Mesenchymal stem cell (in vitro differentiated cells and primary cell): ENCODE measurements at regions not wholly inside any gene's neighbourhood (a gene's known extent, or its start where the extent isn't known, plus 50 kb on each side); places are given as distances from the start of the nearest gene placed in this dataset.

Experiments used
- DNase-seq: peaks from one replicate; pipeline ENCODE4 v3.0.0-alpha.2; 2013
- H2AFZ ChIP-seq: one replicate; pipeline ENCODE4 v1.6.1; 2013; ENCODE audit warnings: low read depth, mild to moderate bottlenecking, control low read depth, inconsistent platforms, low read length, moderate library complexity
- H2AK5ac ChIP-seq: 2 replicates; pipeline ENCODE4 v1.6.1; 2013; ENCODE audit warnings: low read length, moderate library complexity, mild to moderate bottlenecking, inconsistent platforms; ENCODE audit not compliant: severe bottlenecking
- H2BK120ac ChIP-seq: one replicate; pipeline ENCODE4 v1.6.1; 2013; ENCODE audit warnings: low read depth, mild to moderate bottlenecking, inconsistent platforms, low read length, moderate library complexity
- H2BK12ac ChIP-seq, 2 experiments: one replicate each; pipeline ENCODE4 v1.6.1; 2013; ENCODE audit warnings: inconsistent platforms in 2 of 2, low read length in 2 of 2, mild to moderate bottlenecking in 2 of 2, moderate library complexity in 2 of 2, control low read depth in 1 of 2
- H2BK15ac ChIP-seq: one replicate; pipeline ENCODE4 v1.6.1; 2013; ENCODE audit warnings: mild to moderate bottlenecking, low read depth, inconsistent platforms; ENCODE audit not compliant: poor library complexity, severe bottlenecking
- H2BK5ac ChIP-seq: 2 replicates; pipeline ENCODE4 v1.6.1; 2013; ENCODE audit warnings: low read depth, mild to moderate bottlenecking, low read length, control low read depth, inconsistent platforms; ENCODE audit not compliant: poor library complexity, severe bottlenecking
- H3K14ac ChIP-seq, 2 experiments: one replicate each; pipeline ENCODE4 v1.6.1; 2013; ENCODE audit warnings: inconsistent platforms in 2 of 2, low read length in 2 of 2, control low read depth in 1 of 2, mild to moderate bottlenecking in 1 of 2, moderate library complexity in 1 of 2
- H3K18ac ChIP-seq, 2 experiments: one replicate each; pipeline ENCODE4 v1.6.1; 2013; ENCODE audit warnings: inconsistent platforms in 2 of 2, low read length in 2 of 2, control low read depth in 1 of 2, low read depth in 1 of 2, mild to moderate bottlenecking in 1 of 2
- H3K23ac ChIP-seq, 2 experiments: one replicate each; pipeline ENCODE4 v1.6.1; 2013; ENCODE audit warnings: inconsistent platforms in 2 of 2, low read length in 2 of 2, mild to moderate bottlenecking in 2 of 2, moderate library complexity in 2 of 2, control low read depth in 1 of 2
- H3K27ac ChIP-seq: 2 replicates; pipeline ENCODE4 v1.5.1; 2013; ENCODE audit warnings: mild to moderate bottlenecking, moderate library complexity, low read length, control low read depth, inconsistent platforms; ENCODE audit not compliant: poor library complexity, severe bottlenecking
- H3K27me3 ChIP-seq, 2 experiments: 2 replicates each; pipeline versions ENCODE4 v1.6.1 to v1.7.0; 2013; ENCODE audit warnings: low read length in 2 of 2, mild to moderate bottlenecking in 2 of 2, moderate library complexity in 2 of 2, control low read depth in 1 of 2, inconsistent platforms in 1 of 2; ENCODE audit not compliant: control insufficient read depth in 1 of 2, insufficient read depth in 1 of 2
- H3K36me3 ChIP-seq, 2 experiments: 2 replicates each; pipeline versions ENCODE4 v1.6.1 to v1.7.0; 2013; ENCODE audit warnings: low read length in 2 of 2, control low read depth in 1 of 2, inconsistent platforms in 1 of 2, low read depth in 1 of 2, mild to moderate bottlenecking in 1 of 2; ENCODE audit not compliant: insufficient read depth in 2 of 2, control insufficient read depth in 1 of 2
- H3K4ac ChIP-seq, 2 experiments: one replicate each; pipeline ENCODE4 v1.6.1; 2013; ENCODE audit warnings: inconsistent platforms in 2 of 2, low read length in 2 of 2, mild to moderate bottlenecking in 2 of 2, moderate library complexity in 2 of 2, control low read depth in 1 of 2, low read depth in 1 of 2
- H3K4me1 ChIP-seq: 2 replicates; pipeline ENCODE4 v1.6.1; 2013; ENCODE audit warnings: low read depth, low read length, control low read depth; ENCODE audit not compliant: control insufficient read depth, insufficient read depth
- H3K4me2 ChIP-seq: 2 replicates; pipeline ENCODE4 v1.6.1; 2013; ENCODE audit warnings: low read length, mild to moderate bottlenecking, inconsistent platforms; ENCODE audit not compliant: poor library complexity, severe bottlenecking
- H3K4me3 ChIP-seq, 2 experiments: 2 replicates each; pipeline versions ENCODE4 v1.5.1 to v1.7.0; 2013; ENCODE audit warnings: low read length in 2 of 2, mild to moderate bottlenecking in 2 of 2, control low read depth in 1 of 2, low read depth in 1 of 2; ENCODE audit not compliant: insufficient read depth in 1 of 2
- H3K79me1 ChIP-seq: replicated peaks from 2 replicates; pipeline ENCODE4 v1.6.1; 2013; ENCODE audit warnings: mild to moderate bottlenecking, control low read depth, low read length, inconsistent platforms; ENCODE audit not compliant: poor library complexity, severe bottlenecking
- H3K9ac ChIP-seq: 2 replicates; pipeline ENCODE4 v1.7.0; 2013; ENCODE audit warnings: mild to moderate bottlenecking, low read length, moderate library complexity
- H3K9me3 ChIP-seq: 2 replicates; pipeline ENCODE4 v1.7.0; 2013; ENCODE audit warnings: mild to moderate bottlenecking, low read length; ENCODE audit not compliant: control insufficient read depth
- H4K8ac ChIP-seq: one replicate; pipeline ENCODE4 v1.6.1; 2013; ENCODE audit warnings: inconsistent platforms, mild to moderate bottlenecking, low read length, moderate library complexity
- H4K91ac ChIP-seq: one replicate; pipeline ENCODE4 v1.6.1; 2013; ENCODE audit warnings: mild to moderate bottlenecking, low read length, inconsistent platforms
- WGBS: methylation state at CpG from one replicate; pipeline ENCODE4 v1.1.7; 2013; ENCODE audit warnings: mixed read lengths; 5-methylcytosine and 5-hydroxymethylcytosine counted together

DNA sequence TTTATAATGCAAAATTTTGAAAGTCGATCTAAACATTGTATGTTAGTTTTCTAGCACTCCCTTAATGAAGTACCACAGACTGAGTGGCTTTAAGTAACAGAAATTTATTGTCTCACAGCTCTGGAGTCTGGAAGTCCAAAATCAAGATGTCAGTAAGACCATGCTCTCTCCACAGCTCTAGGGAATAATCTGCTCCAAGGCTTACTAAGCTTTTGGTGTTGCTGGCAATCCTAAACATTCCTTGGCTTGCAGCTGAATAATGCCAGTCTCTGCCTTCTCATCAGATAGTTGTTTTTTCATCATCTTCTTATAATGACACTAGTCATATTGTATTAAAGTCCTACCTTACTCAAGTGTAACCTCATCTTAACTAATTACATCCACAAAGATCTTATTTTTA, 102.2 kb downstream of the RASSF9 start:
- H3K18ac ChIP-seq: no peak overlapping the region
- H3K9me3 ChIP-seq: peaks cover 3% of the 10 kb centered on the region
- peak overlapping the region; percentile 41 for H3K9ac ChIP-seq
- no peak overlapping the region for H3K4ac ChIP-seq
- no peak overlapping the region for H3K14ac ChIP-seq
- DNase-seq: no peak
- no peak overlapping the region for H3K23ac ChIP-seq
- no peak overlapping the region for H3K4me3 ChIP-seq
- no peak overlapping the region for H2AFZ ChIP-seq
- H3K4me1 ChIP-seq: no peaks in the 10 kb centered on the region
- no peak overlapping the region for H4K8ac ChIP-seq
- H2AK5ac ChIP-seq: no peak overlapping the region
- no peaks in the 10 kb centered on the region for H3K79me1 ChIP-seq
- 100% methylated on average over 1 of the region's 1 CpG for WGBS
- H3K4me2 ChIP-seq: no peak overlapping the region
- no peak overlapping the region for H2BK12ac ChIP-seq
- H2BK15ac ChIP-seq: no peak overlapping the region
- H2BK120ac ChIP-seq: no peak overlapping the region
- no peak overlapping the region for H2BK5ac ChIP-seq
- no peak overlapping the region for H3K27ac ChIP-seq
- no peaks in the 10 kb centered on the region for H3K27me3 ChIP-seq
- H4K91ac ChIP-seq: no peak overlapping the region
- H3K36me3 ChIP-seq: no peaks in the 10 kb centered on the region

DNA sequence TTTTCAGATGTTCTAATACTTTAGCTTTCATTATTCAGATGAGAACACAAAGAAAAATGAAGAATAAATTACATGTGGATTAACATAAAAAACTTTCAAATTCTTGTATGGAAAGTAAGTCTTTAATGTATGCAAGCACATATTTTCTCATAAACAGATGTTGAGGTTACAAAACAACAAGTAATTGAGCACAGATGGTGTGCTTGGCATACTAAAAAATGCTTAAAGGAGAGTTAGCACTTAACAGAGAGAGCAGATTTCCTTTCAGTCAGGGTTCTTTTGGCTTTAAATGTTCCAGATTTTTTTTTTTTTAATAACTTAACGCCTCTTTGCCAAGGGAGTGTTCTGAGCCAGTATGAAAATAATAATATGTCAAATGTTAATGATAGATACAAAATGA, 96.0 kb downstream of the RASSF9 start:
- Histone ChIP-seq H3K9me3 (no peaks in the 10 kb centered on the region), H2BK15ac (no peak overlapping the region), H2BK12ac (no peak overlapping the region), H3K27me3 (no peaks in the 10 kb centered on the region), H3K9ac (peak overlapping the region; percentile 38), H3K4me1 (no peaks in the 10 kb centered on the region), H3K27ac (no peak overlapping the region), H2BK5ac (no peak overlapping the region), H2AK5ac (no peak overlapping the region), H2BK120ac (no peak overlapping the region), H3K18ac (no peak overlapping the region), H3K23ac (no peak overlapping the region), H3K14ac (no peak overlapping the region), H3K4me2 (no peak overlapping the region), H2AFZ (no peak overlapping the region), H4K91ac (no peak overlapping the region), H4K8ac (no peak overlapping the region), H3K36me3 (no peaks in the 10 kb centered on the region), H3K4ac (no peak overlapping the region), H3K4me3 (no peak overlapping the region), H3K79me1 (no peaks in the 10 kb centered on the region)
- no CpG with 5 or more reads among the region's 1 CpG for WGBS
- no peak for DNase-seq

DNA sequence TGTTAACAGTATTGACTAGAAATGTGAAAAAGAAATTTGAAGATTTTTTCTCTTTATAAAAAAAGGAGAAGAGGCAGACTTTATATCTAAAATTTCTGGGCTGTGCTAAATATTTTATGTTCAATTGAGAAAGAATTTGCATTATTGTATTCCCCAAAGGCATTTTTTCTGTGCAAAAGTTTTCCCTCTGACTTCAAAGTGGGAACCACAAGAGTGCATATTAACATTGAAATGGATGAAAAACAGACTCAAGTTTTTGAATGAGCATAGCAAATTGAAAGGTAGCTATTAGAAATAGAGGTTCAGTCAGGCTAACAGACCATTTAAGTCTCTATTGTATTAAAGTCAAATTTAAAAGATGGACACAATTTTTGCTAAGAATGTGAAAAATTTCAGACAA, 95.2 kb downstream of the RASSF9 start:
- H4K91ac ChIP-seq: no peak overlapping the region
- no peak overlapping the region for H3K4ac ChIP-seq
- H2BK12ac ChIP-seq: no peak overlapping the region
- no peak overlapping the region for H2AK5ac ChIP-seq
- no peaks in the 10 kb centered on the region for H3K79me1 ChIP-seq
- H3K18ac ChIP-seq: no peak overlapping the region
- no peak for DNase-seq
- H3K4me2 ChIP-seq: no peak overlapping the region
- no peaks in the 10 kb centered on the region for H3K36me3 ChIP-seq
- no peak overlapping the region for H2BK120ac ChIP-seq
- H3K9ac ChIP-seq: no peak overlapping the region
- no peaks in the 10 kb centered on the region for H3K4me1 ChIP-seq
- no peak overlapping the region for H2BK15ac ChIP-seq
- no peak overlapping the region for H2BK5ac ChIP-seq
- H3K23ac ChIP-seq: no peak overlapping the region
- no peak overlapping the region for H3K27ac ChIP-seq
- H2AFZ ChIP-seq: no peak overlapping the region
- no peaks in the 10 kb centered on the region for H3K27me3 ChIP-seq
- H3K4me3 ChIP-seq: no peak overlapping the region
- no peak overlapping the region for H4K8ac ChIP-seq
- H3K14ac ChIP-seq: no peak overlapping the region
- H3K9me3 ChIP-seq: no peaks in the 10 kb centered on the region

DNA sequence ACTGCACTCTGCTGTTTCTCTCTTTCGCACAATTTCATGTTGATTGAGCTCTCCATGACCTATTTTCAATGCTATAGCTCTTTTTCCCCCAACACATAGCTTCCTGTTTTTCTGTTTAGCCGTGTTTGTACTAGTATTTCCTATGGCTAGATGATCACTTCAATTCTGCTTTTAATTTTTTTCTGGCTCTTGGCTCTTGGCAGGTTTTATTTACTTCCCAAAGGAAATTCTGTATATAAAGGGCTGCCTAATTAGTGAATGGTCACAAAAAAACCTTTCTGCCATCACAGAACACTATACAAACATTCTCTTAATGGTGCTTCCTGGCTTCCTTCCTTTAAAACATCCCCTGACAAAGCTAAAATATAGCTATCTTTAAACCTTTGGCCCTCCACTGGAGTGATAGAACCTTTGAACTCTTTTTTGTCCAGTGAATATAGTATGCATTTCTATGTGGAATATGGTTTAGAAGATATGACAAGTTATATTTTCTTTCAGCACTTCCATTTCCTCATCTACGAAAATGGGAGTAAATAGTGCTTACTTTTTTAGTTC, 88.2 kb downstream of the RASSF9 start:
- no peak overlapping the region for H2BK120ac ChIP-seq
- H2AK5ac ChIP-seq: no peak overlapping the region
- H2BK15ac ChIP-seq: no peak overlapping the region
- H3K9ac ChIP-seq: no peak overlapping the region
- no peak overlapping the region for H3K4me2 ChIP-seq
- H4K91ac ChIP-seq: no peak overlapping the region
- DNase-seq: no peak
- no peak overlapping the region for H4K8ac ChIP-seq
- H2AFZ ChIP-seq: no peak overlapping the region
- no peak overlapping the region for H3K4me3 ChIP-seq
- H3K9me3 ChIP-seq: no peaks in the 10 kb centered on the region
- no peaks in the 10 kb centered on the region for H3K27me3 ChIP-seq
- H3K36me3 ChIP-seq: no peaks in the 10 kb centered on the region
- H3K79me1 ChIP-seq: no peaks in the 10 kb centered on the region
- no peak overlapping the region for H2BK12ac ChIP-seq
- H3K14ac ChIP-seq: no peak overlapping the region
- H3K27ac ChIP-seq: no peak overlapping the region
- no peak overlapping the region for H3K4ac ChIP-seq
- no peak overlapping the region for H2BK5ac ChIP-seq
- H3K23ac ChIP-seq: no peak overlapping the region
- 33% methylated on average over 1 of the region's 3 CpGs for WGBS
- no peaks in the 10 kb centered on the region for H3K4me1 ChIP-seq
- H3K18ac ChIP-seq: no peak overlapping the region
